ENCODE measurements at regions not wholly inside any gene's neighbourhood (a gene's known extent, or its start where the extent isn't known, plus 50 kb on each side); places are given as distances from the start of the nearest gene placed in this dataset.

DNA sequence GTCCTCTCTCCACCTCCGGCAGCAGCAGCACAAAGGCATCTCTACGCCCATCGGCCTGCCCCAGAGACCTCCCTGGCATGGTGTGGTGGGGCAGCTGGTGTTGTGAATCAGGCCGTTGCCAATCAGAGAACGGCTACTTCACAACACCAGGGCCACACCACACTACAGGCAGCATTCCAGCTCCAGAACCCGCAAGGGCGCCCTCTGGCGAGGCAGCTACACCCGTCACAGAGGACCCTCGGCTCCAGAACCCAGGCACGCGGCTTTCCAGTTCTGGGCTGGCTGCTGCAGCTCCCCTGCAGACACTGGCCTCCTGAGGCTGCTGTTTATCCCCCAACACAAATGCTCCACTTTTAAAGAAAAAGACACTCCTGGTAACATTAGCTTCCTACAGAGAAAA lies 127.5 kb upstream of the TOPAZ1 start:
- H3K9me2 ChIP-seq (ENCODE audit: insufficient read depth, low read length) = no peaks in the 10 kb centered on the region
- no peaks in the 10 kb centered on the region for H4K20me1 ChIP-seq (ENCODE audit: insufficient read depth)
- no peaks in the 10 kb centered on the region for H3K9me3 ChIP-seq (ENCODE audit: low read length)
- no peak overlapping the region for H3K4me2 ChIP-seq (ENCODE audit: low read length)
- no peak overlapping the region for H3K9ac ChIP-seq (ENCODE audit: low read length)
- H3K4me3 ChIP-seq (ENCODE audit: low read length) = no peak overlapping the region
- TF ChIP-seq, protein P1, sequence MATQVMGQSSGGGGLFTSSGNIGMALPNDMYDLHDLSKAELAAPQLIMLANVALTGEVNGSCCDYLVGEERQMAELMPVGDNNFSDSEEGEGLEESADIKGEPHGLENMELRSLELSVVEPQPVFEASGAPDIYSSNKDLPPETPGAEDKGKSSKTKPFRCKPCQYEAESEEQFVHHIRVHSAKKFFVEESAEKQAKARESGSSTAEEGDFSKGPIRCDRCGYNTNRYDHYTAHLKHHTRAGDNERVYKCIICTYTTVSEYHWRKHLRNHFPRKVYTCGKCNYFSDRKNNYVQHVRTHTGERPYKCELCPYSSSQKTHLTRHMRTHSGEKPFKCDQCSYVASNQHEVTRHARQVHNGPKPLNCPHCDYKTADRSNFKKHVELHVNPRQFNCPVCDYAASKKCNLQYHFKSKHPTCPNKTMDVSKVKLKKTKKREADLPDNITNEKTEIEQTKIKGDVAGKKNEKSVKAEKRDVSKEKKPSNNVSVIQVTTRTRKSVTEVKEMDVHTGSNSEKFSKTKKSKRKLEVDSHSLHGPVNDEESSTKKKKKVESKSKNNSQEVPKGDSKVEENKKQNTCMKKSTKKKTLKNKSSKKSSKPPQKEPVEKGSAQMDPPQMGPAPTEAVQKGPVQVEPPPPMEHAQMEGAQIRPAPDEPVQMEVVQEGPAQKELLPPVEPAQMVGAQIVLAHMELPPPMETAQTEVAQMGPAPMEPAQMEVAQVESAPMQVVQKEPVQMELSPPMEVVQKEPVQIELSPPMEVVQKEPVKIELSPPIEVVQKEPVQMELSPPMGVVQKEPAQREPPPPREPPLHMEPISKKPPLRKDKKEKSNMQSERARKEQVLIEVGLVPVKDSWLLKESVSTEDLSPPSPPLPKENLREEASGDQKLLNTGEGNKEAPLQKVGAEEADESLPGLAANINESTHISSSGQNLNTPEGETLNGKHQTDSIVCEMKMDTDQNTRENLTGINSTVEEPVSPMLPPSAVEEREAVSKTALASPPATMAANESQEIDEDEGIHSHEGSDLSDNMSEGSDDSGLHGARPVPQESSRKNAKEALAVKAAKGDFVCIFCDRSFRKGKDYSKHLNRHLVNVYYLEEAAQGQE (IDR thresholded peaks at IDR 0.05; ENCODE audit: borderline replicate concordance) = no peak
- TF ChIP-seq RAD21 (conservative IDR thresholded peaks at IDR 0.05) = no peak
- TF ChIP-seq EZH2 (IDR thresholded peaks at IDR 0.05; ENCODE audit: borderline replicate concordance, insufficient read depth, low read length, poor library complexity, severe bottlenecking) = no peak
- no peak for TF ChIP-seq MXI1 (conservative IDR thresholded peaks at IDR 0.05; ENCODE audit: poor library complexity, severe bottlenecking)
- TF ChIP-seq, protein P2, sequence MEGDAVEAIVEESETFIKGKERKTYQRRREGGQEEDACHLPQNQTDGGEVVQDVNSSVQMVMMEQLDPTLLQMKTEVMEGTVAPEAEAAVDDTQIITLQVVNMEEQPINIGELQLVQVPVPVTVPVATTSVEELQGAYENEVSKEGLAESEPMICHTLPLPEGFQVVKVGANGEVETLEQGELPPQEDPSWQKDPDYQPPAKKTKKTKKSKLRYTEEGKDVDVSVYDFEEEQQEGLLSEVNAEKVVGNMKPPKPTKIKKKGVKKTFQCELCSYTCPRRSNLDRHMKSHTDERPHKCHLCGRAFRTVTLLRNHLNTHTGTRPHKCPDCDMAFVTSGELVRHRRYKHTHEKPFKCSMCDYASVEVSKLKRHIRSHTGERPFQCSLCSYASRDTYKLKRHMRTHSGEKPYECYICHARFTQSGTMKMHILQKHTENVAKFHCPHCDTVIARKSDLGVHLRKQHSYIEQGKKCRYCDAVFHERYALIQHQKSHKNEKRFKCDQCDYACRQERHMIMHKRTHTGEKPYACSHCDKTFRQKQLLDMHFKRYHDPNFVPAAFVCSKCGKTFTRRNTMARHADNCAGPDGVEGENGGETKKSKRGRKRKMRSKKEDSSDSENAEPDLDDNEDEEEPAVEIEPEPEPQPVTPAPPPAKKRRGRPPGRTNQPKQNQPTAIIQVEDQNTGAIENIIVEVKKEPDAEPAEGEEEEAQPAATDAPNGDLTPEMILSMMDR (IDR thresholded peaks at IDR 0.05; ENCODE audit: poor library complexity, severe bottlenecking) = no peak
- no peak for TF ChIP-seq SMC3 (conservative IDR thresholded peaks at IDR 0.05; ENCODE audit: poor library complexity)
- no peak for TF ChIP-seq POLR2AphosphoS5 (IDR thresholded peaks at IDR 0.05)
- TF ChIP-seq TAF1 (IDR thresholded peaks at IDR 0.05; ENCODE audit: low read depth) = no peak
- TF ChIP-seq EP300 (conservative IDR thresholded peaks at IDR 0.05; ENCODE audit: poor library complexity, severe bottlenecking) = no peak
- no peaks in the 10 kb centered on the region for H3K36me3 ChIP-seq (ENCODE audit: insufficient read depth, low read length)
- no peaks in the 10 kb centered on the region for H3K79me2 ChIP-seq (replicated peaks; ENCODE audit: insufficient read depth, low read length)
- no peak overlapping the region for H2AFZ ChIP-seq (ENCODE audit: low read depth, low read length)
- no peak overlapping the region for H3K27ac ChIP-seq (ENCODE audit: low read length)
- H3K27me3 ChIP-seq (ENCODE audit: insufficient read depth, low read depth, low read length) = no peaks in the 10 kb centered on the region
- H3F3A ChIP-seq (ENCODE audit: insufficient read depth, low read length, poor library complexity, severe bottlenecking) = no peaks in the 10 kb centered on the region

DNA sequence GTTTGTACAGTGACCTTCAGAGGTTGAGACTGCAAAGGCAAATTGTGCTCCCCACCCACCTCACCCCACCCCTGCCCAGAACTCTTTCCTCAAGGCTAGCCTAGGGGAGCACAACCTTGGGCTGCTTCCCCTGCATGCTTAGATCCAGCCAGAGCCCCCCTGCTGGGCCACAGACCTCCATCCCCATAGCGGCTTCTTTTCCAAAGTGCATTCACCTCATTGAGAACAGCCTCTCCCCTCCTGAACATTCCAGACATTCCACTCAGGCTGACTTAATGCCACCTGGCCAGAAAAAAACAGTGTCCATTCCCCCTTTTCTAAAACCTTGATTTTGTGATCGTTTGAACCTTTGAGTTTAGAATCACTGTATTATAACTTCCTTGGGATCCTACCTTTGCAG lies 124.4 kb upstream of the TOPAZ1 start:
- H3K9me2 ChIP-seq (ENCODE audit: insufficient read depth, low read length) = no peaks in the 10 kb centered on the region
- H3K27me3 ChIP-seq (ENCODE audit: insufficient read depth, low read depth, low read length) = no peaks in the 10 kb centered on the region
- TF ChIP-seq EP300 (conservative IDR thresholded peaks at IDR 0.05; ENCODE audit: poor library complexity, severe bottlenecking) (no peak), MXI1 (conservative IDR thresholded peaks at IDR 0.05; ENCODE audit: poor library complexity, severe bottlenecking) (no peak), EZH2 (IDR thresholded peaks at IDR 0.05; ENCODE audit: borderline replicate concordance, insufficient read depth, low read length, poor library complexity, severe bottlenecking) (no peak), RAD21 (conservative IDR thresholded peaks at IDR 0.05) (no peak), TAF1 (IDR thresholded peaks at IDR 0.05; ENCODE audit: low read depth) (no peak), SMC3 (conservative IDR thresholded peaks at IDR 0.05; ENCODE audit: poor library complexity) (no peak)
- TF ChIP-seq, protein P1 (IDR thresholded peaks at IDR 0.05; ENCODE audit: borderline replicate concordance) = no peak
- H3F3A ChIP-seq (ENCODE audit: insufficient read depth, low read length, poor library complexity, severe bottlenecking) = no peaks in the 10 kb centered on the region
- H3K4me3 ChIP-seq (ENCODE audit: low read length) = no peak overlapping the region
- no peak overlapping the region for H3K27ac ChIP-seq (ENCODE audit: low read length)
- no peaks in the 10 kb centered on the region for H3K36me3 ChIP-seq (ENCODE audit: insufficient read depth, low read length)
- H4K20me1 ChIP-seq (ENCODE audit: insufficient read depth) = no peaks in the 10 kb centered on the region
- H3K9ac ChIP-seq (ENCODE audit: low read length) = no peak overlapping the region
- no peak overlapping the region for H2AFZ ChIP-seq (ENCODE audit: low read depth, low read length)
- no peaks in the 10 kb centered on the region for H3K9me3 ChIP-seq (ENCODE audit: low read length)
- H3K4me2 ChIP-seq (ENCODE audit: low read length) = no peak overlapping the region
- H3K79me2 ChIP-seq (replicated peaks; ENCODE audit: insufficient read depth, low read length) = no peaks in the 10 kb centered on the region

Data from neural cell (in vitro differentiated cells).